Tibial nerve (tissue), 3 donors: ENCODE measurements at regions not wholly inside any gene's neighbourhood (a gene's known extent, or its start where the extent isn't known, plus 50 kb on each side); places are given as distances from the start of the nearest gene placed in this dataset.

Source experiments
- POLR2A ChIP-seq, 2 donors: fragments of 450-650 bp; IDR thresholded peaks; one replicate each; pipeline ENCODE4 v1.6.1; 2017; ENCODE audit warnings: antibody characterized with exemption in 2 of 2, mild to moderate bottlenecking in 2 of 2, moderate library complexity in 2 of 2
- TF ChIP-seq, protein P1 (sequence below), 5 experiments: fragments of 200-600 bp in 3 of 5; fragments of 450-650 bp in 2 of 5; sonication (generic) in 3 of 5; IDR thresholded peaks; one replicate each; pipeline ENCODE4 v1.5.1; 2016 to 2019; ENCODE audit warnings: antibody characterized with exemption in 5 of 5, mild to moderate bottlenecking in 3 of 5, moderate library complexity in 2 of 5

DNA sequence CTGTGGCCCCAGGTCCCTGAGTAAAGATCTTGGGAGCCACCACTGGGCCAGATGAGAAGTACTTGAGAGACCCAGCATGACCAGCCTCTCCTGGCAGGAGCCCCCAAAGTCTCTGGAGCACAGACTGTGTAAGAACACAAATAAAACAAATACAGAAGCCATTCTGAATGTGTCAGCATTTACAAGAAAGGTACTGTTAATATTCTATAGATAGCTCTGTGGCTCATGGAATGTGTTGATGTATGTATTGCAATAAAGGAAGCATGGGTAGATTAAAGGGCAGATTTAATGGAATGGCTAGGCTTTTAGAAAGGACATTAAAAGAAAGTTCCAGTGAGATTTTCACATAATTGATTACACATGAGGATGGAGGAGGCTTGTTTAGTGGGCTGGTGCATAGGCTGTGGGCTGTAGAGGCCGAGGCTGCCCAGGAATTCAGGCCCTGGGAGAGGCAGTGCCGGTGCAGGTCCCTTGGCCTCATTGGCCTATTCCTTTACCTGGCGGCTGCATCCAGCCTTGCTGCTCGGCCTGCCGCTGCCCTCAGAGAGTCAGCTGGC is 127.7 kb upstream of the DLX2 start:
- TF ChIP-seq, protein P1, sequence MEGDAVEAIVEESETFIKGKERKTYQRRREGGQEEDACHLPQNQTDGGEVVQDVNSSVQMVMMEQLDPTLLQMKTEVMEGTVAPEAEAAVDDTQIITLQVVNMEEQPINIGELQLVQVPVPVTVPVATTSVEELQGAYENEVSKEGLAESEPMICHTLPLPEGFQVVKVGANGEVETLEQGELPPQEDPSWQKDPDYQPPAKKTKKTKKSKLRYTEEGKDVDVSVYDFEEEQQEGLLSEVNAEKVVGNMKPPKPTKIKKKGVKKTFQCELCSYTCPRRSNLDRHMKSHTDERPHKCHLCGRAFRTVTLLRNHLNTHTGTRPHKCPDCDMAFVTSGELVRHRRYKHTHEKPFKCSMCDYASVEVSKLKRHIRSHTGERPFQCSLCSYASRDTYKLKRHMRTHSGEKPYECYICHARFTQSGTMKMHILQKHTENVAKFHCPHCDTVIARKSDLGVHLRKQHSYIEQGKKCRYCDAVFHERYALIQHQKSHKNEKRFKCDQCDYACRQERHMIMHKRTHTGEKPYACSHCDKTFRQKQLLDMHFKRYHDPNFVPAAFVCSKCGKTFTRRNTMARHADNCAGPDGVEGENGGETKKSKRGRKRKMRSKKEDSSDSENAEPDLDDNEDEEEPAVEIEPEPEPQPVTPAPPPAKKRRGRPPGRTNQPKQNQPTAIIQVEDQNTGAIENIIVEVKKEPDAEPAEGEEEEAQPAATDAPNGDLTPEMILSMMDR (IDR thresholded peaks at IDR 0.05) = no peak
- TF ChIP-seq POLR2A (IDR thresholded peaks at IDR 0.05) = no peak
